Small intestine (tissue), 7 donors: ENCODE measurements at regions not wholly inside any gene's neighbourhood (a gene's known extent, or its start where the extent isn't known, plus 50 kb on each side); places are given as distances from the start of the nearest gene placed in this dataset.

Experiments
- DNase-seq, 2 donors: peaks; one replicate each; pipeline versions ENCODE4 v3.0.0 to v3.0.0-alpha.2; 2013
- FAIRE-seq: peaks from 2 replicates; lab custom pipeline; 2012; peaks lifted over from hg19 to GRCh38; lab: Jason Lieb, UNC
- H3K27ac ChIP-seq, 3 donors: one replicate each; pipeline ENCODE4 v1.5.1; 2013; ENCODE audit warnings: low read length in 2 of 3, mild to moderate bottlenecking in 2 of 3, control low read depth in 1 of 3, inconsistent platforms in 1 of 3, low read depth in 1 of 3, moderate library complexity in 1 of 3
- H3K27me3 ChIP-seq, 3 donors: one replicate each; pipeline ENCODE4 v1.6.1; 2013; ENCODE audit warnings: low read length in 3 of 3, inconsistent platforms in 1 of 3; ENCODE audit not compliant: control insufficient read depth in 3 of 3, insufficient read depth in 3 of 3
- H3K36me3 ChIP-seq, 3 donors: one replicate each; pipeline ENCODE4 v1.6.1; 2013; ENCODE audit warnings: low read length in 3 of 3, inconsistent platforms in 1 of 3, low read depth in 1 of 3, mild to moderate bottlenecking in 1 of 3, moderate library complexity in 1 of 3; ENCODE audit not compliant: control insufficient read depth in 3 of 3, insufficient read depth in 2 of 3
- H3K4me1 ChIP-seq, 3 donors: one replicate each; pipeline ENCODE4 v1.6.1; 2013; ENCODE audit warnings: low read length in 2 of 3, inconsistent platforms in 1 of 3, low read depth in 1 of 3, mild to moderate bottlenecking in 1 of 3, moderate library complexity in 1 of 3; ENCODE audit not compliant: control insufficient read depth in 3 of 3, insufficient read depth in 2 of 3
- H3K4me3 ChIP-seq, 3 donors: one replicate each; pipeline ENCODE4 v1.5.1; 2013; ENCODE audit warnings: low read length in 3 of 3, control low read depth in 1 of 3, inconsistent platforms in 1 of 3, low read depth in 1 of 3, mild to moderate bottlenecking in 1 of 3, moderate library complexity in 1 of 3
- H3K9me3 ChIP-seq, 2 donors: one replicate each; pipeline ENCODE4 v1.6.1; 2013; ENCODE audit warnings: low read depth in 1 of 2, low read length in 1 of 2; ENCODE audit not compliant: control insufficient read depth in 2 of 2, insufficient read depth in 1 of 2
- WGBS, 3 donors: extraction: QIAGEN DNeasy Blood & Tissue Kit; methylation state at CpG; one replicate each; pipeline ENCODE4 v1.1.7; 2013; 5-methylcytosine and 5-hydroxymethylcytosine counted together
- donor health status: healthy with polysubstance abuse.
- donor health status: control.
- donor health status: control.
- donor health status: Bipolar disorder and iron deficiency.
- donor health status: healthy.

DNA sequence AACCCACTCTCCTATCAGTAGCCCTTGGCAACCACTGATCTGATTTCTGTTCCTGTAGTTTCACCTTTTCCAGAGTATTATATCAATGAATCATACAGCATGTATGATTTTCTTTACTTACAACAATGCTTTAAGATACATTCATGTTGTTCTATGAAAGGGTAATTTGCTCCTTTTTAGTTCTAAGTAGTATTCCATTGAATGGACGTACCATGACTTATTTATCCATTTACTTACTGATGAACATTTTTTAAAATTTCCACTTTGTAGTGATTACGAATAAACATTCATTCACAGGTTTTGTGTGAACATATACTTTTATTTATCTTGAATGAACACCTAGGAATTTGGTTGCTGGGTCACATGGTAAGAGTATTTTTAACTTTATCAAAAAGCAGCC, 620.8 kb downstream of the HTR1A start:
- Histone ChIP-seq H3K36me3 (no peaks in the 10 kb centered on the region), H3K27me3 (no peaks in the 10 kb centered on the region), H3K4me3 (no peak overlapping the region), H3K27ac (no peak overlapping the region), H3K4me1 (no peaks in the 10 kb centered on the region), H3K9me3 (no peaks in the 10 kb centered on the region)
- DNase-seq (no peak), FAIRE-seq (no peak)
- WGBS, 3 donors, result 84 to 89% (median 87%) methylated on average over 2 of the region's 2 CpGs

DNA sequence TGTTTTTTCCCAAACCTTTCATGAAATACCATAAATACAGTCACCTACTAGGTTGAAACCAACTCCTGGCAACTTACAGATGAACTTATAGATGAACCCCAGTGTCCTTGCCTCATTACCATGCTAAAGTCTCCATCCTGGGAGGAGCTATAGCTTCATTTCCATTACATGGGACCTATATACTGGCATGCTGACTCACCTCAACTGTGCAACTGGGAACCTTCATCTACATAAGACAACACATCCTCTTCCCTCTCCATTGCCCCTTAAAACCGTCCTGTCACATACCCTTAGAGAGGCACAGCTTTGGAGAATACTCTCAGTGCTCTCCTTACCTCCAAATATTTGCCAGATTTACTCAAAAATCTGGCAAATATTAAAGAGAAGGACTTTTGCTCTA, 638.3 kb downstream of the HTR1A start:
- no peaks in the 10 kb centered on the region for H3K36me3 ChIP-seq
- no peaks in the 10 kb centered on the region for H3K27me3 ChIP-seq
- no peak overlapping the region for H3K27ac ChIP-seq
- FAIRE-seq, result no peak
- no peaks in the 10 kb centered on the region for H3K4me1 ChIP-seq
- 41 to 67% (median 53%) methylated on average over 1 of the region's 1 CpG for WGBS, 3 donors
- no peaks in the 10 kb centered on the region for H3K9me3 ChIP-seq
- no peak overlapping the region for H3K4me3 ChIP-seq
- DNase-seq, result no peak

DNA sequence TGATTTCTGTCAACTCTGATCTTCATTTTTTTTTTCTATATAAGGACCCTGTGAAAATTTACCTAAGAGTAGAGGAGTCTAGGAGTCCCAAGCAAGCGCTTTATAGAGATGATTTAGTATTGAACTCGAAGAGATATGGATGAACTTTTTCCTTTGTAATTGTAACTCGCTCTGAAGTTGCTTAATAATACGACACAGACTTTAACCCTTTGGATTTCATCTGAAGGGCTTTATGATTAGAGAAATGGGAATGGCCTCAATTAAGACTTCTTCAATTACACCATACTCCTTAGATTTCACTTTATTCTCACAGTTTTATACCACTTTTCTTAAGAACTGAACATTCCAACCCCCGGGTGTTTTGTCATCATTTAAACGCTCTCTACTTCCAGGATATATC, 647.7 kb downstream of the HTR1A start:
- FAIRE-seq (no peak), DNase-seq (peak in 1 of 2 donors; percentile 53)
- H3K27me3 ChIP-seq, result no peaks in the 10 kb centered on the region
- no peaks in the 10 kb centered on the region for H3K4me1 ChIP-seq
- H3K36me3 ChIP-seq, result no peaks in the 10 kb centered on the region
- H3K4me3 ChIP-seq, result no peak overlapping the region
- WGBS, 3 donors, result 34 to 59% (median 45%) methylated on average over 6 of the region's 6 CpGs
- no peaks in the 10 kb centered on the region for H3K9me3 ChIP-seq
- peak overlapping the region in 1 of 3 donors; percentile 32 for H3K27ac ChIP-seq

DNA sequence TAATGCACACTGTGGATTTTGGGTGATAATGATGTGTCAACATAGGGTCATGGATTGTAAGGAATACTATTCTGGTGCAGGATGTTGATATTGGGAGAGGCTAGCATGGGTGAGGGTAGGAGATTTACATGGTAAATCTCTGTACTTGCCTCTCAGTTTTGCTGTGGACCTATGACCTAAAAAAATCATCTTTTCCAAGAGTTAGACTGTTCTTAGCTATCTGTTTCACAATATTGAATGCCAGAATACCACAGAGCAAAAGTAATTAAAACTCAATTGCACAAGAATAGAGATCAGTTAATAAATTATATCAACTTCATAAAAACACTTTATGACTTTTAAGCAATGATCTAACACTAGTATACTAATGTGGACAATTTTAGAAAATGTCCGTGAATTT, 651.6 kb downstream of the HTR1A start:
- H3K4me1 ChIP-seq, result peaks cover 0 to 4% (median 0%) of the 10 kb centered on the region in 3 donors
- no peak overlapping the region for H3K27ac ChIP-seq
- FAIRE-seq (no peak), DNase-seq (no peak)
- no peak overlapping the region for H3K4me3 ChIP-seq
- H3K9me3 ChIP-seq, result peaks cover 0 to 4% of the 10 kb centered on the region in 2 donors
- no peaks in the 10 kb centered on the region for H3K36me3 ChIP-seq
- WGBS, 3 donors, result 60 to 81% (median 63%) methylated on average over 1 of the region's 1 CpG
- H3K27me3 ChIP-seq, result no peaks in the 10 kb centered on the region

DNA sequence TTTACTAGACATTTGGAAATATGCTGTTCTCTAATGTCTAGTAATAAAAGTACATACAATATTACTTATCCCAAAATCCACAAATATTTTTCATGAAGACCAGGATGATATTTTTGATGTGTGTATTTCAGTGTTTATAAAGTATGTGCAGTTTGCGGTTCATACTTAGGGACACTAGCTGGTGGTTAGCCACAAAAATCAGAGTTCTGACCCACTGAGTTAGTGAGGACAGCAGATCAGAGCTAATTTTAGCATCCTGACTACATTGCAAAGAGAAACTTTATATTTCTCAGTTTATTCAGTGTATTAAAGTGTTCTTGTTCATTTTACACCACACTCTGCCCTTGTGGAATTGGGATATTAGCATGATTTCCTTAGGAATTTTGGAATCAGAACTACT, 655.3 kb downstream of the HTR1A start:
- 92 to 97% (median 97%) methylated on average over 1 of the region's 1 CpG for WGBS, 3 donors
- FAIRE-seq, result no peak

DNA sequence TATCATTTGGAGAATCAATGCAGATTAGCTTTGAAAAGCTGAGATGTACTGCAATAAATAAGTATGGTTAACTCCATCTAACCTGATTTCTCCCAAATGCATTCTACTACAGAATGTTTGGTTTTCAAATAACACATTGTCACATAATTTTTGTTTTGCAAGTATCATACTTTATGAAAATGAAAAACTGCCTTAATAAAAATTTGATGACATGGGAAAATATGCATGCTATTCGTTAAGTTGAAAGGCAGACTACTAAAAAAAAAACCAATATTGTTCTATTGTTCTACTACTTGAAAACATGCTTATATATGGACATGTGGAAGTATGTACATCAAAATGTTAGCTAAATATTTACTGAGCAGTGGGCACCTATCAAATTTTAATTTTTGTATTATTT, 668.9 kb downstream of the HTR1A start:
- FAIRE-seq (no peak), DNase-seq (no peak)

More for the DNA sequence above, 655.3 kb downstream of the HTR1A start:
- Histone ChIP-seq H3K9me3 (peaks cover 0 to 4% of the 10 kb centered on the region in 2 donors), H3K36me3 (no peaks in the 10 kb centered on the region), H3K4me1 (peaks cover 0 to 4% (median 0%) of the 10 kb centered on the region in 3 donors), H3K27me3 (no peaks in the 10 kb centered on the region), H3K27ac (no peak overlapping the region), H3K4me3 (no peak overlapping the region)
- DNase-seq, result no peak

DNA sequence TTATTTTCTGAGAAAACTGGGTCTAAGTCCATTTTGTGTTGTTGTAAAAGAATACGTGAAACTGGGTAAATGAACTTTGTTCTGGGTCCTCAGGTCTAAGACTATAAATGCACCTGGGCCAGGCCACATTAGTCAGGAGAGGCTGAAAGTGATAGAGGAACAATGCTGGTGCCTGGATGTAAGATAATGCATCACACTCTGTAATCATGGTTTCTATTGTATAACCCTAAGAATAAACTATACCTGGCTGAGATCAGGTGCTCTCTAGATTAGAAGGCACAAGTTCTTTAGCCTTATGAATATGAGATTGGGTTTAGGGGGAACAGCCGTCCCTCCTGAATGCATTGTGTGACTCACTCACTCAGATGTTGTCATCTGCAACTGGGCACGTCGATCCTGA, 675.5 kb downstream of the HTR1A start:
- Histone ChIP-seq H3K4me3 (no peak overlapping the region), H3K9me3 (peaks cover 0 to 2% of the 10 kb centered on the region in 2 donors), H3K27ac (peak overlapping the region in 1 of 3 donors; percentile 50), H3K27me3 (no peaks in the 10 kb centered on the region), H3K4me1 (peaks cover 0 to 3% (median 0%) of the 10 kb centered on the region in 3 donors), H3K36me3 (no peaks in the 10 kb centered on the region)
- FAIRE-seq (no peak), DNase-seq (peak in 1 of 2 donors; percentile 88)
- 21 to 70% (median 53%) methylated on average over 4 of the region's 4 CpGs for WGBS, 3 donors

More for the DNA sequence above, 668.9 kb downstream of the HTR1A start:
- Histone ChIP-seq H3K36me3 (no peaks in the 10 kb centered on the region), H3K27me3 (no peaks in the 10 kb centered on the region), H3K27ac (no peak overlapping the region), H3K9me3 (no peaks in the 10 kb centered on the region), H3K4me1 (no peaks in the 10 kb centered on the region), H3K4me3 (no peak overlapping the region)
- 44 to 64% (median 47%) methylated on average over 1 of the region's 1 CpG for WGBS, 3 donors

DNA sequence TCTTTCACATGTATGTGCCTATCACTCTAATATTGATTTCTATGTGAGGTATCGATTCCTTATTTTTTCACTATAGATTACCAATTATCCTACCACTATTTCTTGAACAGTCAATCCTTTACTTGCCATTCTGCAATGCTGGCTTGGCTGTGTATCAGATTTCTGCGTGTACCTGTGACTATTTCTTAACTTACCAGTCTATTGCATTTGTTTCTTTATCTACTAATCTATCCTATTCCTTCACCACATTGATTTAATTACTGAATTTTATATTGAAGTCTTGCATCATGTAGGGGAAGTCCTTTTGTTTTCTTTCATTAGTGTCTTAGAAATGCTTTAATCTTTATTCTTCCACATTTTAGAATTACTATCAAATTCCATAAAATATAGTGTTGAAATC, 684.8 kb downstream of the LRRC70 start:
- WGBS, 3 donors, result 74 to 85% (median 83%) methylated on average over 2 of the region's 2 CpGs
- H3K9me3 ChIP-seq, result no peaks in the 10 kb centered on the region
- H3K4me1 ChIP-seq, result no peaks in the 10 kb centered on the region
- no peak overlapping the region for H3K4me3 ChIP-seq
- H3K27ac ChIP-seq, result no peak overlapping the region
- DNase-seq, result no peak
- H3K36me3 ChIP-seq, result no peaks in the 10 kb centered on the region
- no peaks in the 10 kb centered on the region for H3K27me3 ChIP-seq
- no peak for FAIRE-seq
